ENCODE measurements at regions not wholly inside any gene's neighbourhood (a gene's known extent, or its start where the extent isn't known, plus 50 kb on each side); places are given as distances from the start of the nearest gene placed in this dataset.

DNA sequence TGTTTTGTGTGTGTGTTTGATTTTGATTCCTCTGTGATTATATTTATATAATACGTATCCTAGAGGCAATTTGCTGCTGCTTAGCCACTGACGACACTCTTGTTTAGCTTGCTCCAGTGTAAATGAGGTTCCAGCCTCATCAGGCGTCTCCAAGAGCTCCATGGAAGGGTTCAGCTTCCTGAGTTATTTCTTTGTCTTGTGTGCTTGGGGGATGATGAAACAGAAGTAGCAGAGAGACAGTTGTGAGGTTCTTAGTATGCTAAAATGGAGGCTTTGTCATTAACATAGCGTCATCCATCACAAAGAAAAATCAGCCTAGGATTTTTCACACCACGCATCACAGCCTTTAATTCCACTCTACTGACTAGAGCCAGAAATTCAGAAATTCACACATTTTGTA, 85.1 kb downstream of the KLF6 start:
- BruUV-seq (replicated peaks), result no TSS peak
- H2AFZ ChIP-seq (replicated peaks; ENCODE audit: low read length, poor library complexity), result no peak overlapping the region
- POLR2A ChIA-PET (ENCODE audit: unreplicated experiment), result no interaction called here
- H3K9ac ChIP-seq (ENCODE audit: low read depth, low read length), result no peak overlapping the region
- no peaks in the 10 kb centered on the region for H3K36me3 ChIP-seq (ENCODE audit: control insufficient read depth, insufficient read depth, low read length)
- no peaks in the 10 kb centered on the region for H3K79me1 ChIP-seq (ENCODE audit: low read depth in 1 of 2, low read length in 2 of 2)
- H3K9me3 ChIP-seq (ENCODE audit: control insufficient read depth, insufficient read depth, low read length), result no peaks in the 10 kb centered on the region
- no peak overlapping the region for H3K4me3 ChIP-seq (ENCODE audit: insufficient read depth, low read depth, low read length)
- no peak overlapping the region for H3K23ac ChIP-seq (ENCODE audit: low read depth, low read length)
- CTCF ChIA-PET, result no interaction called here
- H3K27ac ChIP-seq (ENCODE audit: insufficient read depth, low read length), result no peak overlapping the region
- no peak overlapping the region for H3K56ac ChIP-seq (ENCODE audit: extremely low read depth, insufficient read depth, low read length)
- no peak overlapping the region for H4K5ac ChIP-seq (ENCODE audit: low read depth, low read length)
- H2BK5ac ChIP-seq (ENCODE audit: low read depth, low read length, poor library complexity, severe bottlenecking), result no peak overlapping the region
- no peak overlapping the region for H3K4me2 ChIP-seq (ENCODE audit: low read depth, low read length)
- in situ Hi-C loops (cut with MboI; ENCODE audit: low sequenced_read_pairs), result no loop called here
- no peak overlapping the region for H4K91ac ChIP-seq (ENCODE audit: insufficient read depth, low read depth, low read length)
- WGBS, 2 experiments (ENCODE audit: extremely low coverage in 2 of 2, insufficient read length in 1 of 2), result 100% methylated on average over 1 of the region's 5 CpGs; no CpG with 5 or more reads in 1 of the 2 experiments
- intact Hi-C loops (cut with micrococcal nuclease), result no loop called here
- no peaks in the 10 kb centered on the region for H3K4me1 ChIP-seq (ENCODE audit: control insufficient read depth, insufficient read depth, low read length)
- H3K4ac ChIP-seq (ENCODE audit: low read depth, low read length), result no peak overlapping the region
- H2AK5ac ChIP-seq (ENCODE audit: low read depth, low read length), result no peak overlapping the region
- dilution Hi-C loops (cut with HindIII; ENCODE audit: low sequenced_read_pairs, unreplicated experiment), result no loop called here
- DNase-seq (no peak), ATAC-seq (ENCODE audit: low read depth) (no peak)
- no peak overlapping the region for H2BK120ac ChIP-seq (ENCODE audit: low read depth, low read length)
- H4K20me1 ChIP-seq (ENCODE audit: insufficient read depth, low read length), result no peaks in the 10 kb centered on the region
- no peak overlapping the region for H2BK15ac ChIP-seq (ENCODE audit: low read depth, low read length)
- no peak overlapping the region for H3K14ac ChIP-seq (replicated peaks; ENCODE audit: low read depth, low read length)
- no peak overlapping the region for H3K18ac ChIP-seq (ENCODE audit: low read depth, low read length)
- H2BK20ac ChIP-seq (ENCODE audit: low read depth, low read length), result no peak overlapping the region
- H3K9me1 ChIP-seq (ENCODE audit: insufficient read depth, low read length), result 0 out of 2 replicates have a peak, but pooled peaks cover 4% of the 10 kb centered on the region
- TF ChIP-seq MAFK (IDR thresholded peaks at IDR 0.05; ENCODE audit: low read depth, low read length), result no peak
- TF ChIP-seq, protein P1, sequence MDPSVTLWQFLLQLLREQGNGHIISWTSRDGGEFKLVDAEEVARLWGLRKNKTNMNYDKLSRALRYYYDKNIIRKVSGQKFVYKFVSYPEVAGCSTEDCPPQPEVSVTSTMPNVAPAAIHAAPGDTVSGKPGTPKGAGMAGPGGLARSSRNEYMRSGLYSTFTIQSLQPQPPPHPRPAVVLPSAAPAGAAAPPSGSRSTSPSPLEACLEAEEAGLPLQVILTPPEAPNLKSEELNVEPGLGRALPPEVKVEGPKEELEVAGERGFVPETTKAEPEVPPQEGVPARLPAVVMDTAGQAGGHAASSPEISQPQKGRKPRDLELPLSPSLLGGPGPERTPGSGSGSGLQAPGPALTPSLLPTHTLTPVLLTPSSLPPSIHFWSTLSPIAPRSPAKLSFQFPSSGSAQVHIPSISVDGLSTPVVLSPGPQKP (IDR thresholded peaks at IDR 0.05; ENCODE audit: borderline replicate concordance, low read depth, low read length), result no peak
- no peak for TF ChIP-seq MAZ (IDR thresholded peaks at IDR 0.05; ENCODE audit: borderline replicate concordance, low read depth, low read length)
- TF ChIP-seq NFE2L2 (IDR thresholded peaks at IDR 0.05; ENCODE audit: low read depth, low read length), result no peak
- TF ChIP-seq MXI1 (IDR thresholded peaks at IDR 0.05; ENCODE audit: borderline replicate concordance, low read depth, low read length), result no peak
- TF ChIP-seq POLR2A (IDR thresholded peaks at IDR 0.05; ENCODE audit: low read depth, low read length), result no peak
- no peak for TF ChIP-seq RAD21 (IDR thresholded peaks at IDR 0.05; ENCODE audit: low read length)
- TF ChIP-seq, protein P2, sequence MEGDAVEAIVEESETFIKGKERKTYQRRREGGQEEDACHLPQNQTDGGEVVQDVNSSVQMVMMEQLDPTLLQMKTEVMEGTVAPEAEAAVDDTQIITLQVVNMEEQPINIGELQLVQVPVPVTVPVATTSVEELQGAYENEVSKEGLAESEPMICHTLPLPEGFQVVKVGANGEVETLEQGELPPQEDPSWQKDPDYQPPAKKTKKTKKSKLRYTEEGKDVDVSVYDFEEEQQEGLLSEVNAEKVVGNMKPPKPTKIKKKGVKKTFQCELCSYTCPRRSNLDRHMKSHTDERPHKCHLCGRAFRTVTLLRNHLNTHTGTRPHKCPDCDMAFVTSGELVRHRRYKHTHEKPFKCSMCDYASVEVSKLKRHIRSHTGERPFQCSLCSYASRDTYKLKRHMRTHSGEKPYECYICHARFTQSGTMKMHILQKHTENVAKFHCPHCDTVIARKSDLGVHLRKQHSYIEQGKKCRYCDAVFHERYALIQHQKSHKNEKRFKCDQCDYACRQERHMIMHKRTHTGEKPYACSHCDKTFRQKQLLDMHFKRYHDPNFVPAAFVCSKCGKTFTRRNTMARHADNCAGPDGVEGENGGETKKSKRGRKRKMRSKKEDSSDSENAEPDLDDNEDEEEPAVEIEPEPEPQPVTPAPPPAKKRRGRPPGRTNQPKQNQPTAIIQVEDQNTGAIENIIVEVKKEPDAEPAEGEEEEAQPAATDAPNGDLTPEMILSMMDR (conservative IDR thresholded peaks at IDR 0.05; ENCODE audit: low read depth, low read length), result no peak
- TF ChIP-seq BHLHE40 (IDR thresholded peaks at IDR 0.05; ENCODE audit: low read depth, low read length), result no peak
- TF ChIP-seq CEBPB (IDR thresholded peaks at IDR 0.05; ENCODE audit: low read depth, low read length), result no peak
- TF ChIP-seq SMC3 (IDR thresholded peaks at IDR 0.05; ENCODE audit: low read depth, low read length), result no peak
- TF ChIP-seq RCOR1 (IDR thresholded peaks at IDR 0.05; ENCODE audit: insufficient replicate concordance, low read length), result no peak
- no peak for TF ChIP-seq CHD1 (IDR thresholded peaks at IDR 0.05; ENCODE audit: low read depth, low read length)
- no peak overlapping the region for H4K8ac ChIP-seq (ENCODE audit: low read depth in 2 of 2, low read length in 2 of 2)
- peaks cover 9% of the 10 kb centered on the region; the same call in 1 of the 2 replicates for H3K27me3 ChIP-seq (ENCODE audit: control insufficient read depth, insufficient read depth, low read length)
- no peak overlapping the region for H2AK9ac ChIP-seq (replicated peaks; ENCODE audit: low read depth, low read length, poor library complexity)
